ENCODE measurements at regions not wholly inside any gene's neighbourhood (a gene's known extent, or its start where the extent isn't known, plus 50 kb on each side); places are given as distances from the start of the nearest gene placed in this dataset.

GRCh38 chr11:19658344-19658743 lies 54.3 kb upstream of the NAV2 start:
- intact Hi-C loops (cut with micrococcal nuclease; ENCODE audit: unreplicated experiment): no loop called here
- ChIA-PET CTCF (interaction anchor here (0.8 to 1.6 kb wide), 4 partner anchors 11 to 95 kb away, joined by 3 to 6 read pairs (median 3); no protein-coding TSS in a partner anchor), RAD21 (ENCODE audit: unreplicated experiment) (no interaction called here), POLR2A (no interaction called here), SMC1A (ENCODE audit: uncharacterized antibody, unreplicated experiment) (interaction anchor here (1.2 to 1.7 kb wide), 3 partner anchors 10 to 138 kb away, joined by 3 to 6 read pairs (median 4); no protein-coding TSS in a partner anchor)
- in situ Hi-C loops (cut with MboI): no loop called here
- TF ChIP-seq KLF5 (IDR thresholded peaks at IDR 0.05; ENCODE audit: partially characterized antibody) (no peak), CEBPZ (IDR thresholded peaks at IDR 0.05; ENCODE audit: low read depth, low read length) (no peak)
- no peaks in the 10 kb centered on the region for H4K20me1 ChIP-seq (ENCODE audit: control insufficient read depth, insufficient read depth)
- FAIRE-seq (no peak), ATAC-seq (no peak), DNase-seq (ENCODE audit: low read depth, low spot score) (no peak)
- no TSS peak for BruUV-seq (replicated peaks)
- no peak overlapping the region for H3K9ac ChIP-seq (ENCODE audit: control insufficient read depth, insufficient read depth, low read length)
- 30% methylated on average over 2 of the region's 2 CpGs for WGBS (ENCODE audit: insufficient coverage, insufficient replicate concordance, low lambda C conversion rate, missing lambda C conversion rate)
- H3K9me3 ChIP-seq (replicated peaks; ENCODE audit: control insufficient read depth, insufficient read depth, low read length): no peaks in the 10 kb centered on the region
- no peaks in the 10 kb centered on the region for H3K79me2 ChIP-seq (ENCODE audit: control insufficient read depth, insufficient read depth, low read length)
- H3K27ac ChIP-seq (ENCODE audit: control insufficient read depth, insufficient read depth): no peak overlapping the region
- no peak overlapping the region for H3K4me3 ChIP-seq
- H3K27me3 ChIP-seq (replicated peaks in 1 of 2; ENCODE audit: control insufficient read depth in 2 of 2, insufficient read depth in 2 of 2, low read length in 1 of 2): no peaks in the 10 kb centered on the region
- no peaks in the 10 kb centered on the region for H3K36me3 ChIP-seq (ENCODE audit: control insufficient read depth in 2 of 2, insufficient read depth in 2 of 2, low read length in 1 of 2)
- H2AFZ ChIP-seq (ENCODE audit: control insufficient read depth, low read depth, low read length): no peak overlapping the region
- H3K4me1 ChIP-seq (ENCODE audit: control insufficient read depth, insufficient read depth, low read length): no peaks in the 10 kb centered on the region; the same call in 1 of the 2 replicates
- H3K4me2 ChIP-seq (ENCODE audit: control insufficient read depth, insufficient read depth): no peak overlapping the region

- H2AFZ ChIP-seq (ENCODE audit: control insufficient read depth, low read depth, low read length): no peak overlapping the region
- CTCF ChIA-PET: interaction anchor here (0.6 kb wide), 1 partner anchor 144 kb away, joined by 3 read pairs; no protein-coding TSS in a partner anchor
- SMC1A ChIA-PET (ENCODE audit: uncharacterized antibody, unreplicated experiment): no interaction called here
- no peaks in the 10 kb centered on the region for H3K79me2 ChIP-seq (ENCODE audit: control insufficient read depth, insufficient read depth, low read length)
- TF ChIP-seq ZBTB11 (CRISPR knock-in tag; IDR thresholded peaks at IDR 0.05) (no peak), POLR2A (IDR thresholded peaks at IDR 0.05; ENCODE audit: low read depth, low read length) (no peak)
- no peak overlapping the region for H3K9ac ChIP-seq (ENCODE audit: control insufficient read depth, insufficient read depth, low read length)
- intact Hi-C loops (cut with micrococcal nuclease; ENCODE audit: unreplicated experiment) (no loop called here), in situ Hi-C loops (cut with MboI) (no loop called here)
- 59% methylated on average over 4 of the region's 4 CpGs for WGBS (ENCODE audit: insufficient coverage, insufficient replicate concordance, low lambda C conversion rate, missing lambda C conversion rate)
- no peak overlapping the region for H3K27ac ChIP-seq (ENCODE audit: control insufficient read depth, insufficient read depth)
- DNase-seq (ENCODE audit: low read depth, low spot score) (no peak), ATAC-seq (no peak), FAIRE-seq (no peak)
- no peak overlapping the region for H3K4me3 ChIP-seq
- no peak overlapping the region for H3K4me2 ChIP-seq (ENCODE audit: control insufficient read depth, insufficient read depth)
- H3K9me3 ChIP-seq (replicated peaks; ENCODE audit: control insufficient read depth, insufficient read depth, low read length): no peaks in the 10 kb centered on the region
- no peaks in the 10 kb centered on the region for H3K36me3 ChIP-seq (ENCODE audit: control insufficient read depth in 2 of 2, insufficient read depth in 2 of 2, low read length in 1 of 2)
- POLR2A ChIA-PET: no interaction called here
- H4K20me1 ChIP-seq (ENCODE audit: control insufficient read depth, insufficient read depth): no peaks in the 10 kb centered on the region
- no peaks in the 10 kb centered on the region; the same call in 1 of the 2 replicates for H3K4me1 ChIP-seq (ENCODE audit: control insufficient read depth, insufficient read depth, low read length)
- BruUV-seq (replicated peaks): no TSS peak
- no peaks in the 10 kb centered on the region for H3K27me3 ChIP-seq (replicated peaks in 1 of 2; ENCODE audit: control insufficient read depth in 2 of 2, insufficient read depth in 2 of 2, low read length in 1 of 2)
- RAD21 ChIA-PET (ENCODE audit: unreplicated experiment): no interaction called here
Observed at GRCh38 chr11:19656140-19656541, 56.5 kb upstream of the NAV2 start.

All from GM12878 (cell line).